Activated CD8-positive, alpha-beta memory T cell treated with anti-CD3 and anti-CD28 coated beads, Interleukin-2, amount 50 U/mL, for 4 hours (primary cell): ENCODE measurements at regions not wholly inside any gene's neighbourhood (a gene's known extent, or its start where the extent isn't known, plus 50 kb on each side); places are given as distances from the start of the nearest gene placed in this dataset.

Experiments
- DNase-seq: peaks from one replicate; pipeline ENCODE4 v3.0.0-alpha.2; 2020

GRCh38 chr4:17096692-17097091, 198.2 kb upstream of the LDB2 start:
- no peak for DNase-seq

GRCh38 chr4:17095771-17096170, 197.3 kb upstream of the LDB2 start:
- DNase-seq, result no peak

GRCh38 chr4:17094876-17095210, 196.4 kb upstream of the LDB2 start:
- DNase-seq, result no peak

- DNase-seq, result no peak
These were observed 195.9 kb upstream of the LDB2 start for GRCh38 chr4:17094159-17094875.

- no peak for DNase-seq
These were observed 195.0 kb upstream of the LDB2 start for GRCh38 chr4:17093481-17093880.

GRCh38 chr4:17092736-17093437, 194.4 kb upstream of the LDB2 start:
- DNase-seq, result no peak

- DNase-seq, result no peak
These were observed 192.7 kb upstream of the LDB2 start for GRCh38 chr4:17091104-17091503.

- no peak for DNase-seq
These were observed 191.6 kb upstream of the LDB2 start for GRCh38 chr4:17090063-17090462.

- no peak for DNase-seq
These were observed 187.0 kb upstream of the LDB2 start for GRCh38 chr4:17085416-17085815.

- no peak for DNase-seq
These were observed 183.7 kb upstream of the LDB2 start for GRCh38 chr4:17082186-17082585.

- DNase-seq, result no peak
These were observed 182.7 kb upstream of the LDB2 start for GRCh38 chr4:17081179-17081578.

- DNase-seq, result no peak
These were observed 178.7 kb upstream of the LDB2 start for GRCh38 chr4:17077105-17077504.

- no peak for DNase-seq
These were observed 174.0 kb upstream of the LDB2 start for GRCh38 chr4:17072483-17072882.

- DNase-seq, result no peak
These were observed 170.4 kb upstream of the LDB2 start for GRCh38 chr4:17068891-17069290.

- no peak for DNase-seq
These were observed 169.9 kb upstream of the LDB2 start for GRCh38 chr4:17068392-17068791.

GRCh38 chr4:17066972-17067371, 168.5 kb upstream of the LDB2 start:
- DNase-seq, result no peak

- no peak for DNase-seq
These were observed 167.8 kb upstream of the LDB2 start for GRCh38 chr4:17066236-17066635.

GRCh38 chr4:17065821-17066220, 167.4 kb upstream of the LDB2 start:
- DNase-seq, result no peak

GRCh38 chr4:17064959-17065358, 166.5 kb upstream of the LDB2 start:
- no peak for DNase-seq

- no peak for DNase-seq
These were observed 165.4 kb upstream of the LDB2 start for GRCh38 chr4:17063888-17064287.

GRCh38 chr4:17060230-17060629, 161.8 kb upstream of the LDB2 start:
- DNase-seq, result no peak

- DNase-seq, result no peak
These were observed 160.7 kb upstream of the LDB2 start for GRCh38 chr4:17058916-17059741.

- DNase-seq, result no peak
These were observed 160.1 kb upstream of the LDB2 start for GRCh38 chr4:17058536-17058915.

- no peak for DNase-seq
These were observed 158.6 kb upstream of the LDB2 start for GRCh38 chr4:17057035-17057434.
